Activated T-helper 2 cell treated with anti-CD3 and anti-CD28 coated beads, Interferon-gamma antibody, Interleukin-2, Interleukin-4, amounts not matched to agents 10 μg/mL and 5 μg/mL and 100 μg/mL, durations not matched to agents 14 hours and 24 hours and 36 hours (primary cell): ENCODE measurements at regions not wholly inside any gene's neighbourhood (a gene's known extent, or its start where the extent isn't known, plus 50 kb on each side); places are given as distances from the start of the nearest gene placed in this dataset.

Experiments
- DNase-seq: peaks from one replicate; pipeline ENCODE4 v3.0.0; 2021; ENCODE audit warnings: low spot score
- H3K27ac Mint-ChIP-seq: one replicate; pipeline ENCODE4 v1.8.0; 2021; ENCODE audit warnings: mixed read lengths
- H3K27me3 Mint-ChIP-seq: one replicate; pipeline ENCODE4 v1.8.0; 2021; ENCODE audit warnings: low read depth, mixed read lengths
- H3K36me3 Mint-ChIP-seq: one replicate; pipeline ENCODE4 v1.8.0; 2021; ENCODE audit warnings: low read depth, mixed read lengths
- H3K4me1 Mint-ChIP-seq: one replicate; pipeline ENCODE4 v1.8.0; 2021; ENCODE audit warnings: low read depth, mixed read lengths
- H3K4me3 Mint-ChIP-seq: one replicate; pipeline ENCODE4 v1.8.0; 2021; ENCODE audit warnings: low read depth, mild to moderate bottlenecking, moderate library complexity, mixed read lengths
- H3K9me3 Mint-ChIP-seq: one replicate; pipeline ENCODE4 v1.8.0; 2021; ENCODE audit warnings: mixed read lengths
- intact Hi-C: fragments of 100-400 bp; cut with micrococcal nuclease; formaldehyde crosslinking; loops from one replicate; pipeline ENCODE4 v1.15.1; 2023

- H3K4me3 Mint-ChIP-seq = no peak overlapping the region
- intact Hi-C loops = no loop called here
- H3K4me1 Mint-ChIP-seq = no peaks in the 10 kb centered on the region
- DNase-seq = no peak
- H3K36me3 Mint-ChIP-seq = no peaks in the 10 kb centered on the region
- H3K9me3 Mint-ChIP-seq = no peaks in the 10 kb centered on the region
- no peaks in the 10 kb centered on the region for H3K27me3 Mint-ChIP-seq
- H3K27ac Mint-ChIP-seq = no peak overlapping the region
Observed at GRCh38 chr4:27206009-27206408, 345.4 kb downstream of the STIM2 start.

- Mint-ChIP-seq H3K4me3 (no peak overlapping the region), H3K27ac (no peak overlapping the region), H3K9me3 (no peaks in the 10 kb centered on the region), H3K4me1 (no peaks in the 10 kb centered on the region), H3K27me3 (no peaks in the 10 kb centered on the region), H3K36me3 (no peaks in the 10 kb centered on the region)
- no peak for DNase-seq
- intact Hi-C loops = no loop called here
Observed at GRCh38 chr4:27210956-27211355, 350.3 kb downstream of the STIM2 start.

DNA sequence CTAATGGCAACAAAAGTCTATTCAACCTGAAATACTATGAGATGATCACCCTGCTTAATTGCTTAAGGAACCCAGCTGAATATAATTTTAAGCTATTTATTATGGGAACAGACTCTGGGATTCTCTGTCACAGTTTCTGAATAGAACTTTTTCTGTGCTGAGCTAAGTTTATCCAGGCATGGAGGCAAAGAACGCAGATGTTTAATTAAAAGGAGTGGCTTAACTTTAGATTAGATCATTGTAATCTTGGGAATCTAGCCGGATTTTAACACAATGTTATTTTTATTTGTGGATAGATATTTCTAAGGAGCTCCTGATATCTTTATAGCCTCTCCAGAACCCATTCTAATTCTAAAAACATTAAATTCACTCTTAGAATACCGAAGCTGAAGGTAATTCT, 353.4 kb downstream of the STIM2 start:
- Mint-ChIP-seq H3K27ac (no peak overlapping the region), H3K27me3 (no peaks in the 10 kb centered on the region), H3K4me3 (no peak overlapping the region), H3K36me3 (no peaks in the 10 kb centered on the region), H3K4me1 (peaks cover 3% of the 10 kb centered on the region), H3K9me3 (no peaks in the 10 kb centered on the region)
- DNase-seq = no peak
- intact Hi-C loops = no loop called here

GRCh38 chr4:27215220-27215826, 354.7 kb downstream of the STIM2 start:
- Mint-ChIP-seq H3K27ac (no peak overlapping the region), H3K36me3 (no peaks in the 10 kb centered on the region), H3K9me3 (no peaks in the 10 kb centered on the region), H3K27me3 (no peaks in the 10 kb centered on the region), H3K4me1 (peaks cover 3% of the 10 kb centered on the region), H3K4me3 (no peak overlapping the region)
- DNase-seq = no peak
- intact Hi-C loops = no loop called here

- Mint-ChIP-seq H3K4me3 (no peak overlapping the region), H3K27ac (no peak overlapping the region)
Observed at GRCh38 chr4:27217261-27217769, 356.7 kb downstream of the STIM2 start.

DNA sequence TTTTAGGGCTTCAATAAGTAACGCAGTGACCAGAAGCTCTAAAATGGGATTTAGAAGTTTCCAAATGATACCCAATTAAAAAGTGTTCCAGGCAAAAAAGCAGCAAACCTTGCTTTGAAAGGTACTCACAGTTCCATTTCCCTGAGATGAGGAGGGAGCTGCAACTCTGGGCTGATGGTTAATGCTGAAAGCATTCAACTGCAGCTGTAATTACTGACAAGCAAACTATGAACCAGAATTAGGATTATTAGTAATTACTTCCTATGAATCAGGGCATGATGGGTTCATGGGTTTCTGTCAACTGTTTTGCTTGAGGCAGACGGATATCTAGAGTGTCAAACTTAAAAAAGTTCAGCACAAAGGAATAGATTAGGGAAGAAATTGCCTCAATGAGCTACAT, 357.4 kb downstream of the STIM2 start:
- no peak overlapping the region for H3K4me3 Mint-ChIP-seq
- H3K27me3 Mint-ChIP-seq = no peaks in the 10 kb centered on the region
- no peaks in the 10 kb centered on the region for H3K36me3 Mint-ChIP-seq
- no peaks in the 10 kb centered on the region for H3K9me3 Mint-ChIP-seq
- peaks cover 3% of the 10 kb centered on the region for H3K4me1 Mint-ChIP-seq
- intact Hi-C loops = no loop called here
- DNase-seq = no peak
- H3K27ac Mint-ChIP-seq = no peak overlapping the region

More at GRCh38 chr4:27217261-27217769, 356.7 kb downstream of the STIM2 start:
- no peaks in the 10 kb centered on the region for H3K9me3 Mint-ChIP-seq
- H3K4me1 Mint-ChIP-seq = peaks cover 3% of the 10 kb centered on the region
- H3K27me3 Mint-ChIP-seq = no peaks in the 10 kb centered on the region
- H3K36me3 Mint-ChIP-seq = no peaks in the 10 kb centered on the region
- intact Hi-C loops = no loop called here
- DNase-seq = no peak

GRCh38 chr4:27223326-27223725, 362.7 kb downstream of the STIM2 start:
- Mint-ChIP-seq H3K27ac (no peak overlapping the region), H3K9me3 (no peaks in the 10 kb centered on the region), H3K36me3 (no peaks in the 10 kb centered on the region), H3K4me3 (no peak overlapping the region), H3K4me1 (no peaks in the 10 kb centered on the region), H3K27me3 (no peaks in the 10 kb centered on the region)
- no peak for DNase-seq
- intact Hi-C loops = no loop called here

DNA sequence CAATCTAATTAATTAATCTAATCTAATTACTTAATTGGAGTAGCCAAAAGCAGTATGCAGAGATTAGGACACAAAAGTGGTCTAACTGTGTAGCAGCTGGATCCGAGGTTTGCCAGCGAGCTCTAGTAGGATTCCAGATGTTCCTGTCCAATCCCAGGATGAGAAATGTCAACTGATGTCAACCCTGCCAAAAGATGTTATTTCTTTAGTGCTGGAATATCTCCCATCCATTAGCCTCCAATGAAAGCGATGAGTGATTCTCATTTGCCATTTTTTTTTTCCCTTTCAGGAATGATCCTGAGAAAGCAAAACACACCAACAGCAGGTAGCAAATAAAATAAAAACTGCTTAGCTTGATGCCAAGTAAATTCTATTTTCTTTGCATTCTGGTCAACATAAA, 372.9 kb downstream of the STIM2 start:
- H3K9me3 Mint-ChIP-seq = no peaks in the 10 kb centered on the region
- no peak overlapping the region for H3K4me3 Mint-ChIP-seq
- no peaks in the 10 kb centered on the region for H3K27me3 Mint-ChIP-seq
- no peak overlapping the region for H3K27ac Mint-ChIP-seq
- no peaks in the 10 kb centered on the region for H3K4me1 Mint-ChIP-seq
- DNase-seq = no peak
- intact Hi-C loops = no loop called here
- no peaks in the 10 kb centered on the region for H3K36me3 Mint-ChIP-seq

GRCh38 chr4:27234306-27234899, 373.8 kb downstream of the STIM2 start:
- H3K27me3 Mint-ChIP-seq = no peaks in the 10 kb centered on the region
- intact Hi-C loops = no loop called here
- no peaks in the 10 kb centered on the region for H3K4me1 Mint-ChIP-seq
- no peak overlapping the region for H3K27ac Mint-ChIP-seq
- H3K9me3 Mint-ChIP-seq = no peaks in the 10 kb centered on the region
- no peak overlapping the region for H3K4me3 Mint-ChIP-seq
- DNase-seq = no peak
- H3K36me3 Mint-ChIP-seq = no peaks in the 10 kb centered on the region

DNA sequence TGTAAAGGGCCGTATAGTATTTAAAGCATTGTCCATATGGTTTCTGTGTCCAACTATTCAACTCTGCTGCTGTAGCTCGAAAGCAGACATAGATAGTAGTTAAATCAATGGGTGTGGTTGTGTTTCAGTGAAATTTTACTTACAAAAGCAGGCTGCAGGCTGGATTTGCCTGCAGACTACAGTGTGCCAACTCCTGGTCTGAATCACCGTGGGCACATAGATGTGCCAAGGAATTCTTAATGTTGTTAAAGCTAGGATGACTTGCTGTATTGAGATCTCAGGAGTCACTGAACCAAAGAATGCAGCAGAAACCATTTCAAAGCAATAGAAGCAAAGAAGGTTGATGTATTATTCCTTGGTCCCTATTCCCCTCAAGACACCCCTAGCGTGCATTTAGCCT, 379.0 kb downstream of the STIM2 start:
- H3K4me3 Mint-ChIP-seq = no peak overlapping the region
- intact Hi-C loops = no loop called here
- no peak overlapping the region for H3K27ac Mint-ChIP-seq
- no peaks in the 10 kb centered on the region for H3K4me1 Mint-ChIP-seq
- H3K36me3 Mint-ChIP-seq = no peaks in the 10 kb centered on the region
- H3K9me3 Mint-ChIP-seq = no peaks in the 10 kb centered on the region
- no peak for DNase-seq
- H3K27me3 Mint-ChIP-seq = no peaks in the 10 kb centered on the region

- Mint-ChIP-seq H3K9me3 (no peaks in the 10 kb centered on the region), H3K36me3 (no peaks in the 10 kb centered on the region), H3K4me3 (no peak overlapping the region), H3K27ac (no peak overlapping the region), H3K27me3 (no peaks in the 10 kb centered on the region), H3K4me1 (no peaks in the 10 kb centered on the region)
- no peak for DNase-seq
- intact Hi-C loops = no loop called here
Observed at GRCh38 chr4:27242217-27242616, 381.6 kb downstream of the STIM2 start.

- intact Hi-C loops = no loop called here
- no peaks in the 10 kb centered on the region for H3K27me3 Mint-ChIP-seq
- no peak for DNase-seq
- H3K9me3 Mint-ChIP-seq = no peaks in the 10 kb centered on the region
- H3K36me3 Mint-ChIP-seq = no peaks in the 10 kb centered on the region
- no peaks in the 10 kb centered on the region for H3K4me1 Mint-ChIP-seq
- no peak overlapping the region for H3K27ac Mint-ChIP-seq
- H3K4me3 Mint-ChIP-seq = no peak overlapping the region
Observed at GRCh38 chr4:27245216-27245615, 384.6 kb downstream of the STIM2 start.

DNA sequence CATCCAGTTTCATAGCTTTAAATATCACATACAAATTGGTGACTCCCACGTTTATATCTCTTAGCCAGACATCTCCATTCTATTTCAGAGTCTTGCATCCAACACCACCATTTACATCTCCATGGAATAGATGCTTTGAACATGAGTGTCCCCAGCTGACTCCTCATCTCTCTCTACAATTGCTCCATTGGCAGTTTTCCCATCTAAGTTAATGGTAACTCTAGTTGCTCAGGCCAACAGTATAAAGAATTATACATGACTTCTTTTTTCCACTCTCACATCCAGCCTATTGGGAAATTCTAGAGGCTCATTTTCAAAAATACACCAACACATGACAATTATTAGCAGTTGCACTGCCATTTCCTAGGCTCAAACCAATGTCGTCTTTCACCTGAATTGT, 388.2 kb downstream of the STIM2 start:
- no peaks in the 10 kb centered on the region for H3K4me1 Mint-ChIP-seq

More for the DNA sequence above, 388.2 kb downstream of the STIM2 start:
- intact Hi-C loops = no loop called here
- no peak overlapping the region for H3K27ac Mint-ChIP-seq
- no peak overlapping the region for H3K4me3 Mint-ChIP-seq
- no peaks in the 10 kb centered on the region for H3K27me3 Mint-ChIP-seq
- DNase-seq = no peak
- H3K9me3 Mint-ChIP-seq = no peaks in the 10 kb centered on the region
- H3K36me3 Mint-ChIP-seq = no peaks in the 10 kb centered on the region
